ENCODE measurements at regions not wholly inside any gene's neighbourhood (a gene's known extent, or its start where the extent isn't known, plus 50 kb on each side); places are given as distances from the start of the nearest gene placed in this dataset.

GRCh38 chr14:58978343-58978742, 210.1 kb upstream of the DAAM1 start:
- TF ChIP-seq CTCF (IDR thresholded peaks at IDR 0.05; ENCODE audit: extremely low read depth in 1 of 2, insufficient read depth in 1 of 2, low read depth in 1 of 2, low read length in 2 of 2) = no peak
- TF ChIP-seq, protein P1, sequence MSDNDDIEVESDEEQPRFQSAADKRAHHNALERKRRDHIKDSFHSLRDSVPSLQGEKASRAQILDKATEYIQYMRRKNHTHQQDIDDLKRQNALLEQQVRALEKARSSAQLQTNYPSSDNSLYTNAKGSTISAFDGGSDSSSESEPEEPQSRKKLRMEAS (IDR thresholded peaks at IDR 0.05; ENCODE audit: insufficient read depth, insufficient read length) = no peak
- TF ChIP-seq POLR2A (IDR thresholded peaks at IDR 0.05; ENCODE audit: low read depth, low read length) = no peak
- no peak for TF ChIP-seq JUN (IDR thresholded peaks at IDR 0.05; ENCODE audit: borderline replicate concordance, insufficient read depth, insufficient read length, low read depth)
- TF ChIP-seq POLR2AphosphoS5 (IDR thresholded peaks at IDR 0.05; ENCODE audit: insufficient read depth, low read depth, low read length) = no peak
- no peak for TF ChIP-seq EZH2 (IDR thresholded peaks at IDR 0.05; ENCODE audit: borderline replicate concordance, low read depth, low read length, severe bottlenecking)
